H9 (cell line): ENCODE measurements at regions not wholly inside any gene's neighbourhood (a gene's known extent, or its start where the extent isn't known, plus 50 kb on each side); places are given as distances from the start of the nearest gene placed in this dataset.

ENCODE experiments used
- DNase-seq: peaks from one replicate; pipeline ENCODE4 v3.0.0-alpha.2; 2017
- H2AFZ ChIP-seq: one replicate; pipeline ENCODE4 v1.6.1; 2013; ENCODE audit warnings: mild to moderate bottlenecking, low read length, control low read depth, moderate library complexity
- H2AK5ac ChIP-seq: 2 replicates; pipeline ENCODE4 v1.6.1; 2013; ENCODE audit warnings: low read length, control low read depth, mixed read lengths; ENCODE audit not compliant: insufficient read length
- H2BK120ac ChIP-seq: one replicate; pipeline ENCODE4 v1.6.1; 2013; ENCODE audit warnings: low read depth, mild to moderate bottlenecking, low read length, control low read depth, inconsistent platforms; ENCODE audit not compliant: poor library complexity, severe bottlenecking
- H2BK12ac ChIP-seq: 2 replicates; pipeline ENCODE4 v1.6.1; 2013; ENCODE audit warnings: low read length, control low read depth, mixed read lengths, low read depth; ENCODE audit not compliant: insufficient read length
- H2BK15ac ChIP-seq: 2 replicates; pipeline ENCODE4 v1.6.1; 2013; ENCODE audit warnings: low read depth, low read length, control low read depth
- H2BK20ac ChIP-seq: one replicate; pipeline ENCODE4 v1.6.1; 2013; ENCODE audit warnings: low read depth, mild to moderate bottlenecking, low read length, control low read depth, inconsistent platforms; ENCODE audit not compliant: poor library complexity, severe bottlenecking
- H2BK5ac ChIP-seq: 2 replicates; pipeline ENCODE4 v1.6.1; 2013; ENCODE audit warnings: low read length, control low read depth, mixed read lengths; ENCODE audit not compliant: insufficient read length
- H3K14ac ChIP-seq: 2 replicates; pipeline ENCODE4 v1.6.1; 2013; ENCODE audit warnings: low read length, control low read depth; ENCODE audit not compliant: insufficient read depth
- H3K18ac ChIP-seq: 2 replicates; pipeline ENCODE4 v1.6.1; 2013; ENCODE audit warnings: low read depth, mild to moderate bottlenecking, mixed read lengths, low read length, control low read depth; ENCODE audit not compliant: insufficient read length
- H3K23ac ChIP-seq: 2 replicates; pipeline ENCODE4 v1.6.1; 2013; ENCODE audit warnings: low read length, control low read depth, mixed read lengths, low read depth; ENCODE audit not compliant: insufficient read length
- H3K23me2 ChIP-seq: 2 replicates; pipeline ENCODE4 v1.6.1; 2013; ENCODE audit warnings: low read depth, mild to moderate bottlenecking, mixed read lengths, low read length, control low read depth; ENCODE audit not compliant: insufficient read length, poor library complexity, severe bottlenecking
- H3K27ac ChIP-seq: 2 replicates; pipeline ENCODE4 v1.5.1; 2013; ENCODE audit warnings: low read length, control low read depth, mixed read lengths, low read depth; ENCODE audit not compliant: insufficient read length
- H3K27me3 ChIP-seq: 2 replicates; pipeline ENCODE4 v1.6.1; 2013; ENCODE audit warnings: low read length, control low read depth, inconsistent platforms; ENCODE audit not compliant: insufficient read depth
- H3K4ac ChIP-seq: 2 replicates; pipeline ENCODE4 v1.6.1; 2013; ENCODE audit warnings: low read depth, mild to moderate bottlenecking, control low read depth, inconsistent platforms, low read length, moderate library complexity
- H3K4me1 ChIP-seq: 2 replicates; pipeline ENCODE4 v1.6.1; 2013; ENCODE audit warnings: low read length, control low read depth, inconsistent platforms; ENCODE audit not compliant: insufficient read depth
- H3K4me2 ChIP-seq: 2 replicates; pipeline ENCODE4 v1.6.1; 2013; ENCODE audit warnings: low read length, control low read depth, mixed read lengths; ENCODE audit not compliant: insufficient read length, insufficient read depth
- H3K56ac ChIP-seq: 2 replicates; pipeline ENCODE4 v1.6.1; 2013; ENCODE audit warnings: low read depth, mild to moderate bottlenecking, mixed read lengths, low read length, control low read depth; ENCODE audit not compliant: insufficient read length
- H3K79me1 ChIP-seq: 2 replicates; pipeline ENCODE4 v1.6.1; 2013; ENCODE audit warnings: low read depth, mild to moderate bottlenecking, moderate library complexity, low read length, control low read depth, inconsistent platforms; ENCODE audit not compliant: insufficient read depth, poor library complexity, severe bottlenecking
- H3K79me2 ChIP-seq: 2 replicates; pipeline ENCODE4 v1.6.1; 2013; ENCODE audit warnings: low read length, control low read depth, inconsistent platforms; ENCODE audit not compliant: insufficient read depth
- H3K9ac ChIP-seq: 2 replicates; pipeline ENCODE4 v1.6.1; 2013; ENCODE audit warnings: low read length, control low read depth, mixed read lengths; ENCODE audit not compliant: insufficient read length; ENCODE audit errors: extremely low read depth
- H3K9me3 ChIP-seq: one replicate; pipeline ENCODE4 v1.6.1; 2013; ENCODE audit warnings: low read depth, low read length, inconsistent platforms; ENCODE audit not compliant: control insufficient read depth
- H3T11ph ChIP-seq: one replicate; pipeline ENCODE4 v1.6.1; 2013; ENCODE audit warnings: mild to moderate bottlenecking, low read length, control low read depth, inconsistent platforms
- H4K20me1 ChIP-seq: one replicate; pipeline ENCODE4 v1.6.1; 2013; ENCODE audit not compliant: control insufficient read depth, insufficient read length, insufficient read depth
- H4K5ac ChIP-seq: 2 replicates; pipeline ENCODE4 v1.6.1; 2013; ENCODE audit warnings: low read depth, mild to moderate bottlenecking, mixed read lengths, low read length, control low read depth; ENCODE audit not compliant: insufficient read length
- H4K8ac ChIP-seq: replicated peaks from 2 replicates; pipeline ENCODE4 v1.6.1; 2013; ENCODE audit warnings: low read length, control low read depth, mixed read lengths, low read depth; ENCODE audit not compliant: insufficient read length
- H4K91ac ChIP-seq: 2 replicates; pipeline ENCODE4 v1.6.1; 2013; ENCODE audit warnings: low read depth, mild to moderate bottlenecking, moderate library complexity, mixed read lengths, low read length, control low read depth; ENCODE audit not compliant: insufficient read length
- H3K27ac Mint-ChIP-seq, 3 experiments: 2 replicates in 2 of 3; 3 replicates in 1 of 3; pipeline ENCODE4 v1.8.0; 2020 to 2021; ENCODE audit warnings: mixed read lengths in 3 of 3, mild to moderate bottlenecking in 1 of 3, moderate library complexity in 1 of 3
- H3K27me3 Mint-ChIP-seq: 2 replicates; pipeline ENCODE4 v1.8.0; 2021; ENCODE audit warnings: low read depth, mild to moderate bottlenecking, moderate library complexity, mixed read lengths
- H3K36me3 Mint-ChIP-seq, 3 experiments: 2 replicates in 2 of 3; 3 replicates in 1 of 3; pipeline ENCODE4 v1.8.0; 2020 to 2021; ENCODE audit warnings: low read depth in 3 of 3, mixed read lengths in 3 of 3; ENCODE audit not compliant: insufficient read depth in 1 of 3
- H3K4me1 Mint-ChIP-seq, 2 experiments: 2 replicates each; pipeline ENCODE4 v1.8.0; 2020; ENCODE audit warnings: mixed read lengths in 2 of 2
- H3K4me3 Mint-ChIP-seq, 2 experiments: 2 replicates in 1 of 2; 3 replicates in 1 of 2; pipeline ENCODE4 v1.8.0; 2020 to 2021; ENCODE audit warnings: mild to moderate bottlenecking in 2 of 2, mixed read lengths in 2 of 2, moderate library complexity in 1 of 2
- H3K9me3 Mint-ChIP-seq, 2 experiments: 2 replicates in 1 of 2; 3 replicates in 1 of 2; pipeline ENCODE4 v1.8.0; 2020; ENCODE audit warnings: mild to moderate bottlenecking in 2 of 2, mixed read lengths in 2 of 2, moderate library complexity in 1 of 2
- CTCF ChIP-seq: fragments of 200-600 bp; sonication (generic); conservative IDR thresholded peaks from 3 replicates; pipeline ENCODE4 v1.8.0; 2021; ENCODE audit warnings: antibody characterized with exemption, mild to moderate bottlenecking
- WGBS: extraction: QIAGEN DNeasy Blood & Tissue Kit; methylation state at CpG from one replicate; pipeline ENCODE4 v1.1.7; 2013; ENCODE audit warnings: missing lambda C conversion rate, low lambda C conversion rate, mixed read lengths; ENCODE audit not compliant: insufficient read length; ENCODE audit errors: extremely low coverage; 5-methylcytosine and 5-hydroxymethylcytosine counted together

GRCh38 chr10:80741278-80741677 lies 203.6 kb downstream of the SH2D4B start:
- no peak overlapping the region for H3K14ac ChIP-seq
- peaks cover 37 to 44% of the 10 kb centered on the region in 2 experiments for H3K4me1 Mint-ChIP-seq
- H2BK20ac ChIP-seq = no peak overlapping the region
- H3K79me1 ChIP-seq = no peaks in the 10 kb centered on the region
- no peak overlapping the region for H2AK5ac ChIP-seq
- H3K4ac ChIP-seq = no peak overlapping the region
- H3T11ph ChIP-seq = no peak overlapping the region
- no peak overlapping the region for H3K18ac ChIP-seq
- no peak overlapping the region for H2BK120ac ChIP-seq
- H3K9me3 Mint-ChIP-seq = no peaks in the 10 kb centered on the region; a peak in 1 of 5 replicates
- no peak overlapping the region for H3K23ac ChIP-seq
- no peak overlapping the region for H3K4me2 ChIP-seq
- H3K36me3 Mint-ChIP-seq = no peaks in the 10 kb centered on the region; a peak in 1 of 7 replicates
- no peak overlapping the region for H4K91ac ChIP-seq
- no peaks in the 10 kb centered on the region for H3K27me3 ChIP-seq
- no peaks in the 10 kb centered on the region for H3K9me3 ChIP-seq
- H3K9ac ChIP-seq = no peak overlapping the region
- H2BK12ac ChIP-seq = no peak overlapping the region
- TF ChIP-seq CTCF = no peak
- H4K20me1 ChIP-seq = no peaks in the 10 kb centered on the region
- DNase-seq = no peak
- no peak overlapping the region for H2AFZ ChIP-seq
- WGBS = no CpG with 5 or more reads among the region's 2 CpGs
- H2BK5ac ChIP-seq = no peak overlapping the region
- H3K27ac ChIP-seq = no peak overlapping the region
- H3K4me3 Mint-ChIP-seq = no peak overlapping the region
- no peaks in the 10 kb centered on the region for H3K79me2 ChIP-seq
- peaks cover 5% of the 10 kb centered on the region; the same call in 1 of the 2 replicates for H3K4me1 ChIP-seq
- H4K5ac ChIP-seq = no peak overlapping the region
- H3K27ac Mint-ChIP-seq = no peak overlapping the region
- no peak overlapping the region for H2BK15ac ChIP-seq
- no peaks in the 10 kb centered on the region for H3K27me3 Mint-ChIP-seq
- no peak overlapping the region for H3K56ac ChIP-seq
- no peaks in the 10 kb centered on the region for H3K23me2 ChIP-seq
- H4K8ac ChIP-seq = no peak overlapping the region
